ENCODE measurements at regions not wholly inside any gene's neighbourhood (a gene's known extent, or its start where the extent isn't known, plus 50 kb on each side); places are given as distances from the start of the nearest gene placed in this dataset.
A peak's percentile ranks its signal among the peaks of the same experiment; 100 is the strongest.
"Not testable (repeated sequence)": the region's sequence is repeated elsewhere in the genome, so short reads cannot be mapped to it uniquely, and the experiment has no call there.

DNA sequence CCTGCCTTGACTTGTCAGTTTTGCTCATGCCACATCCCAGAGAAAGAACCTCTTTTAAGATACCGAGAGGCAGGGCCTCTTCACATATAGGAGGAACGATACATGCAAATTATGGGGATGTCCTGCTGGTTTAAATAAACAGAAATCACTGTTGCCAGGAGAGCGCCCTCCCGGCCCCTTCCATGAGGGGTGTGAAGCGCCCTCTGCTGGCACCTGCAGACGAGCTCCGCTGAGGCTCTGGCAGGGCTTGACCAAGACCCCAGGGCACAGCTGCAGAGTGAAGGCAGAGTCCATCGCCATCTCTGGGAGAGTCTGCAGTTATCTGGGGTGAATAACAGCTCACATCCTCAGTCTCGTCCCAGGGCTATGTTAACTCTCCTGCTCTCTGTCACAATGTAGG lies 468.8 kb downstream of the RPIA start:
- H3K4me1 ChIP-seq (ENCODE audit: control insufficient read depth, insufficient read depth, low read length); POLR2A ChIA-PET; RAD21 ChIA-PET (ENCODE audit: unreplicated experiment); BruUV-seq (replicated peaks); H3K27ac ChIP-seq (ENCODE audit: control insufficient read depth, insufficient read depth); SMC1A ChIA-PET (ENCODE audit: uncharacterized antibody, unreplicated experiment); H2AFZ ChIP-seq (ENCODE audit: control insufficient read depth, low read depth, low read length); FAIRE-seq; H3K4me3 ChIP-seq; H3K9ac ChIP-seq (ENCODE audit: control insufficient read depth, insufficient read depth, low read length); H3K4me2 ChIP-seq (ENCODE audit: control insufficient read depth, insufficient read depth); H4K20me1 ChIP-seq (ENCODE audit: control insufficient read depth, insufficient read depth); intact Hi-C loops (cut with micrococcal nuclease; ENCODE audit: unreplicated experiment); DNase-seq (ENCODE audit: low read depth, low spot score); H3K79me2 ChIP-seq (ENCODE audit: control insufficient read depth, insufficient read depth, low read length); H3K9me3 ChIP-seq (replicated peaks; ENCODE audit: control insufficient read depth, insufficient read depth, low read length); H3K36me3 ChIP-seq (ENCODE audit: control insufficient read depth in 2 of 2, insufficient read depth in 2 of 2, low read length in 1 of 2); H3K27me3 ChIP-seq (replicated peaks in 1 of 2; ENCODE audit: control insufficient read depth in 2 of 2, insufficient read depth in 2 of 2, low read length in 1 of 2): not testable (repeated sequence)
- 4% methylated on average over 6 of the region's 9 CpGs for WGBS (ENCODE audit: insufficient coverage, insufficient replicate concordance, low lambda C conversion rate, missing lambda C conversion rate)
- ATAC-seq: peak; percentile 90
- CTCF ChIA-PET: interaction anchor here (0.6 kb wide), 1 partner anchor 285 kb away, joined by 3 read pairs; no protein-coding TSS in a partner anchor
- in situ Hi-C loops (cut with MboI): loop anchor here (25.0 kb wide), 1 partner anchor 423 kb away; no protein-coding TSS in a partner anchor

DNA sequence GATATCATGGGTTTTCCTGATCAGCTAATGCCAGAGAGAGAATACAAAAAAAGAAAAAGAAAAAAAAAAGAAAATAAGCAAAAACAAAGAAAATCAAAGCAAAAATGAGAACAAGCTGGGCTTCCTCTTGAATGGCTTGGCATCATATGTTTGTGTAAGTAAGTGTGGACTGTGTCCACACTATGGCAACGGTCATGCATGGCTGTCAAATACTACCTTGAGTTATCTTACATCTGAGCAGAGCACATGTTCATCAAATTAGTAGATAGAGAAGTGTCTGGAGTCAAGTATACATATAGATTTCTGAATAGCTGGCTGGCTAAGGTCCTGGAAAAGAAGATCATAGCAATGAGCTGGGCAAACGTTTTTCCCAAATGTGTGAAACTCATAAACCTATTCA lies 470.2 kb downstream of the RPIA start:
- DNase-seq (ENCODE audit: low read depth, low spot score); H4K20me1 ChIP-seq (ENCODE audit: control insufficient read depth, insufficient read depth); H3K27me3 ChIP-seq (replicated peaks in 1 of 2; ENCODE audit: control insufficient read depth in 2 of 2, insufficient read depth in 2 of 2, low read length in 1 of 2); H3K4me3 ChIP-seq; CTCF ChIA-PET; H3K79me2 ChIP-seq (ENCODE audit: control insufficient read depth, insufficient read depth, low read length); BruUV-seq (replicated peaks); H3K36me3 ChIP-seq (ENCODE audit: control insufficient read depth in 2 of 2, insufficient read depth in 2 of 2, low read length in 1 of 2); H3K27ac ChIP-seq (ENCODE audit: control insufficient read depth, insufficient read depth); ATAC-seq; RAD21 ChIA-PET (ENCODE audit: unreplicated experiment); intact Hi-C loops (cut with micrococcal nuclease; ENCODE audit: unreplicated experiment); H3K9ac ChIP-seq (ENCODE audit: control insufficient read depth, insufficient read depth, low read length); H2AFZ ChIP-seq (ENCODE audit: control insufficient read depth, low read depth, low read length); H3K4me1 ChIP-seq (ENCODE audit: control insufficient read depth, insufficient read depth, low read length); H3K9me3 ChIP-seq (replicated peaks; ENCODE audit: control insufficient read depth, insufficient read depth, low read length); FAIRE-seq; POLR2A ChIA-PET; SMC1A ChIA-PET (ENCODE audit: uncharacterized antibody, unreplicated experiment); H3K4me2 ChIP-seq (ENCODE audit: control insufficient read depth, insufficient read depth): not testable (repeated sequence)
- in situ Hi-C loops (cut with MboI): loop anchor here (25.0 kb wide), 1 partner anchor 424 kb away; no protein-coding TSS in a partner anchor
- WGBS (ENCODE audit: insufficient coverage, insufficient replicate concordance, low lambda C conversion rate, missing lambda C conversion rate): 0% methylated on average over 1 of the region's 2 CpGs

DNA sequence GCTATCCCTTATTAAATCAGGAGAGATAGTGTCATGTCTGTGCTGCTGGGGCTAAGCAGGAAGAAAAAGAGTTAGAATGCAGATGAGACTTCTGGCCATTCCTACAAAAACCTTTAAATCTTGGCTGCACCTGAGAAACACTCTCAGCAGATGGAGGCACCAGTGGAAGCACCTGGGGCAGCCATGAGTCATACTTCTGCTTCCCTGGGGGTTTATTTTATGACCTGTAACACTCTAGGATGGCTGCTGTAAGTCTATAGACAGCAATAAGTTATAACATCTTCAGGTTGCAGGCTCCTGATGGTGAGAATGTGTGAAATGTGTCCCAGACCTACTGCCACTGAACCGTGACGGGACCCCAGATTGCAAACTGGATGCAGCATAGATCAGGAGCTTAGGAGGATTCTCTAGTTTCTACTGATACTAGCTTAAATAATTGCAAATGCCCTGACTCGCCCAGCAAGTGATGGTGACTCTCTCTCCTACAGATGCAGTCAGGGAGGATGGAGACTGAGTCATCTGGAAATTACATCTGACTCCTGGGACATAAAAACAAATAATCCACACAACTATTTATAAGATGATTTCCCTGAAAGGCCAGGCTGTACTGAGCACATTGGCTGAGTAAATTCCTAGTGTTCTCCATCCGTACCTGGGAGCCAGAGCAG lies 479.2 kb downstream of the RPIA start:
- H3K9ac ChIP-seq (ENCODE audit: control insufficient read depth, insufficient read depth, low read length); intact Hi-C loops (cut with micrococcal nuclease; ENCODE audit: unreplicated experiment); H2AFZ ChIP-seq (ENCODE audit: control insufficient read depth, low read depth, low read length); H3K27me3 ChIP-seq (replicated peaks in 1 of 2; ENCODE audit: control insufficient read depth in 2 of 2, insufficient read depth in 2 of 2, low read length in 1 of 2); H3K4me3 ChIP-seq; H3K79me2 ChIP-seq (ENCODE audit: control insufficient read depth, insufficient read depth, low read length); H3K27ac ChIP-seq (ENCODE audit: control insufficient read depth, insufficient read depth); ATAC-seq; FAIRE-seq; H3K4me2 ChIP-seq (ENCODE audit: control insufficient read depth, insufficient read depth); CTCF ChIA-PET; H3K36me3 ChIP-seq (ENCODE audit: control insufficient read depth in 2 of 2, insufficient read depth in 2 of 2, low read length in 1 of 2); SMC1A ChIA-PET (ENCODE audit: uncharacterized antibody, unreplicated experiment); BruUV-seq (replicated peaks); H4K20me1 ChIP-seq (ENCODE audit: control insufficient read depth, insufficient read depth); H3K9me3 ChIP-seq (replicated peaks; ENCODE audit: control insufficient read depth, insufficient read depth, low read length); DNase-seq (ENCODE audit: low read depth, low spot score); H3K4me1 ChIP-seq (ENCODE audit: control insufficient read depth, insufficient read depth, low read length); RAD21 ChIA-PET (ENCODE audit: unreplicated experiment); POLR2A ChIA-PET: not testable (repeated sequence)
- in situ Hi-C loops (cut with MboI): loop anchor here (25.0 kb wide), 1 partner anchor 433 kb away; no protein-coding TSS in a partner anchor
- 0% methylated on average over 2 of the region's 4 CpGs for WGBS (ENCODE audit: insufficient coverage, insufficient replicate concordance, low lambda C conversion rate, missing lambda C conversion rate)

DNA sequence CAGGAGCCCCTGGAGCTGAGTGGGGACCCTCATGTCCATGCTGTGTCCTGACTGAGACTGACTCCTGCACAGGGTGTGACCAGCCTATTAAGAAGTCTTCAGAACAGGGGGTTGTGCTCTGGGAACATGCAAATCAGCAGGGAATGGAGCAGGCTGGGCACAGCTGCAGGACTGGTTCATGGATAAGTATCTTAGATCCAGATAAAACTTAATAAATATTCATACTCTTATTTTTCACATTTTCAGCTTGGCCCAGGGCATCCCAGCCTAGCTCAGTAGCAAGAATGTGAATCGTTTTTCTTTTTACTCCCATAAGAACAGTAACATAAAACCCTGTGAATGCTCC lies 479.7 kb downstream of the RPIA start:
- POLR2A ChIA-PET; DNase-seq (ENCODE audit: low read depth, low spot score); H3K27ac ChIP-seq (ENCODE audit: control insufficient read depth, insufficient read depth); RAD21 ChIA-PET (ENCODE audit: unreplicated experiment); H3K4me1 ChIP-seq (ENCODE audit: control insufficient read depth, insufficient read depth, low read length); BruUV-seq (replicated peaks); H3K4me3 ChIP-seq; FAIRE-seq; SMC1A ChIA-PET (ENCODE audit: uncharacterized antibody, unreplicated experiment); H3K27me3 ChIP-seq (replicated peaks in 1 of 2; ENCODE audit: control insufficient read depth in 2 of 2, insufficient read depth in 2 of 2, low read length in 1 of 2); H3K36me3 ChIP-seq (ENCODE audit: control insufficient read depth in 2 of 2, insufficient read depth in 2 of 2, low read length in 1 of 2); intact Hi-C loops (cut with micrococcal nuclease; ENCODE audit: unreplicated experiment); H3K9ac ChIP-seq (ENCODE audit: control insufficient read depth, insufficient read depth, low read length); H3K4me2 ChIP-seq (ENCODE audit: control insufficient read depth, insufficient read depth); H3K79me2 ChIP-seq (ENCODE audit: control insufficient read depth, insufficient read depth, low read length); H4K20me1 ChIP-seq (ENCODE audit: control insufficient read depth, insufficient read depth); CTCF ChIA-PET; H2AFZ ChIP-seq (ENCODE audit: control insufficient read depth, low read depth, low read length); ATAC-seq; H3K9me3 ChIP-seq (replicated peaks; ENCODE audit: control insufficient read depth, insufficient read depth, low read length): not testable (repeated sequence)
- WGBS (ENCODE audit: insufficient coverage, insufficient replicate concordance, low lambda C conversion rate, missing lambda C conversion rate): 0% methylated on average over 1 of the region's 1 CpG
- in situ Hi-C loops (cut with MboI): loop anchor here (25.0 kb wide), 1 partner anchor 434 kb away; no protein-coding TSS in a partner anchor
